Stimulated activated naive CD8-positive, alpha-beta T cell treated with anti-CD3 and anti-CD28 coated beads, Interleukin-15, Interleukin-2, amounts not matched to agents 100 ng/mL and 50 ng/mL, for 24 hours (primary cell): ENCODE measurements at regions not wholly inside any gene's neighbourhood (a gene's known extent, or its start where the extent isn't known, plus 50 kb on each side); places are given as distances from the start of the nearest gene placed in this dataset.
"Not testable (repeated sequence)": the region's sequence is repeated elsewhere in the genome, so short reads cannot be mapped to it uniquely, and the experiment has no call there.

Source experiments
- H3K27ac Mint-ChIP-seq: one replicate; pipeline ENCODE4 v1.8.0; 2021; ENCODE audit warnings: mild to moderate bottlenecking, mixed read lengths
- H3K27me3 Mint-ChIP-seq: one replicate; pipeline ENCODE4 v1.8.0; 2021; ENCODE audit warnings: mixed read lengths
- H3K36me3 Mint-ChIP-seq: one replicate; pipeline ENCODE4 v1.8.0; 2021; ENCODE audit warnings: low read depth, mixed read lengths
- H3K4me1 Mint-ChIP-seq: one replicate; pipeline ENCODE4 v1.8.0; 2021; ENCODE audit warnings: low read depth, mixed read lengths
- H3K4me3 Mint-ChIP-seq: one replicate; pipeline ENCODE4 v1.8.0; 2021; ENCODE audit warnings: mild to moderate bottlenecking, mixed read lengths
- H3K9me3 Mint-ChIP-seq: one replicate; pipeline ENCODE4 v1.8.0; 2021; ENCODE audit warnings: mixed read lengths

GRCh38 chr10:105559333-105560097, 918.4 kb downstream of the SORCS3 start:
- H3K4me1 Mint-ChIP-seq = no peaks in the 10 kb centered on the region
- no peak overlapping the region for H3K4me3 Mint-ChIP-seq
- no peak overlapping the region for H3K27ac Mint-ChIP-seq
- H3K9me3 Mint-ChIP-seq = peaks cover 7% of the 10 kb centered on the region
- no peaks in the 10 kb centered on the region for H3K36me3 Mint-ChIP-seq
- H3K27me3 Mint-ChIP-seq = no peaks in the 10 kb centered on the region

GRCh38 chr10:105550453-105550852, 909.4 kb downstream of the SORCS3 start:
- H3K4me1 Mint-ChIP-seq, H3K36me3 Mint-ChIP-seq, H3K9me3 Mint-ChIP-seq, H3K4me3 Mint-ChIP-seq, H3K27me3 Mint-ChIP-seq, H3K27ac Mint-ChIP-seq: not testable (repeated sequence)

GRCh38 chr10:105549731-105550130, 908.6 kb downstream of the SORCS3 start:
- Mint-ChIP-seq H3K27me3 (no peaks in the 10 kb centered on the region), H3K27ac (no peak overlapping the region), H3K36me3 (no peaks in the 10 kb centered on the region), H3K4me3 (no peak overlapping the region), H3K9me3 (peaks cover 7% of the 10 kb centered on the region), H3K4me1 (no peaks in the 10 kb centered on the region)

- Mint-ChIP-seq H3K9me3 (peaks cover 12% of the 10 kb centered on the region), H3K27ac (no peak overlapping the region), H3K4me3 (no peak overlapping the region), H3K36me3 (no peaks in the 10 kb centered on the region), H3K4me1 (no peaks in the 10 kb centered on the region), H3K27me3 (no peaks in the 10 kb centered on the region)
These were observed 904.0 kb downstream of the SORCS3 start for GRCh38 chr10:105545101-105545500.

- H3K27me3 Mint-ChIP-seq = no peaks in the 10 kb centered on the region
- H3K4me3 Mint-ChIP-seq = no peak overlapping the region
- no peaks in the 10 kb centered on the region for H3K36me3 Mint-ChIP-seq
- H3K27ac Mint-ChIP-seq = no peak overlapping the region
- H3K4me1 Mint-ChIP-seq = no peaks in the 10 kb centered on the region
- H3K9me3 Mint-ChIP-seq = peaks cover 9% of the 10 kb centered on the region
These were observed 899.3 kb downstream of the SORCS3 start for GRCh38 chr10:105540381-105540780.

GRCh38 chr10:105538874-105539273, 897.8 kb downstream of the SORCS3 start:
- Mint-ChIP-seq H3K36me3 (no peaks in the 10 kb centered on the region), H3K4me3 (no peak overlapping the region), H3K4me1 (no peaks in the 10 kb centered on the region), H3K9me3 (peaks cover 10% of the 10 kb centered on the region), H3K27ac (no peak overlapping the region), H3K27me3 (no peaks in the 10 kb centered on the region)

GRCh38 chr10:105535478-105535877, 894.4 kb downstream of the SORCS3 start:
- H3K27me3 Mint-ChIP-seq = no peaks in the 10 kb centered on the region
- H3K36me3 Mint-ChIP-seq = no peaks in the 10 kb centered on the region
- H3K27ac Mint-ChIP-seq = no peak overlapping the region
- no peak overlapping the region for H3K4me3 Mint-ChIP-seq
- H3K4me1 Mint-ChIP-seq = no peaks in the 10 kb centered on the region
- peaks cover 16% of the 10 kb centered on the region for H3K9me3 Mint-ChIP-seq

- H3K36me3 Mint-ChIP-seq = no peaks in the 10 kb centered on the region
- H3K4me3 Mint-ChIP-seq = no peak overlapping the region
- H3K4me1 Mint-ChIP-seq = no peaks in the 10 kb centered on the region
- H3K9me3 Mint-ChIP-seq = peaks cover 15% of the 10 kb centered on the region
- no peaks in the 10 kb centered on the region for H3K27me3 Mint-ChIP-seq
- H3K27ac Mint-ChIP-seq = no peak overlapping the region
These were observed 893.0 kb downstream of the SORCS3 start for GRCh38 chr10:105534086-105534485.

GRCh38 chr10:105516511-105516910, 875.4 kb downstream of the SORCS3 start:
- peaks cover 4% of the 10 kb centered on the region for H3K9me3 Mint-ChIP-seq
- H3K27me3 Mint-ChIP-seq = no peaks in the 10 kb centered on the region
- H3K27ac Mint-ChIP-seq = no peak overlapping the region
- H3K36me3 Mint-ChIP-seq = no peaks in the 10 kb centered on the region
- no peak overlapping the region for H3K4me3 Mint-ChIP-seq
- H3K4me1 Mint-ChIP-seq = no peaks in the 10 kb centered on the region

- no peak overlapping the region for H3K4me3 Mint-ChIP-seq
- no peaks in the 10 kb centered on the region for H3K4me1 Mint-ChIP-seq
- no peaks in the 10 kb centered on the region for H3K36me3 Mint-ChIP-seq
- H3K9me3 Mint-ChIP-seq = peaks cover 4% of the 10 kb centered on the region
- H3K27me3 Mint-ChIP-seq = no peaks in the 10 kb centered on the region
- H3K27ac Mint-ChIP-seq = no peak overlapping the region
These were observed 873.0 kb downstream of the SORCS3 start for GRCh38 chr10:105514106-105514505.

- Mint-ChIP-seq H3K27ac (no peak overlapping the region), H3K4me3 (no peak overlapping the region), H3K27me3 (no peaks in the 10 kb centered on the region), H3K36me3 (no peaks in the 10 kb centered on the region), H3K9me3 (peaks cover 7% of the 10 kb centered on the region), H3K4me1 (no peaks in the 10 kb centered on the region)
These were observed 868.4 kb downstream of the SORCS3 start for GRCh38 chr10:105509517-105509916.

GRCh38 chr10:105506262-105506661, 865.2 kb downstream of the SORCS3 start:
- Mint-ChIP-seq H3K9me3 (peaks cover 4% of the 10 kb centered on the region), H3K27ac (no peak overlapping the region), H3K27me3 (no peaks in the 10 kb centered on the region), H3K4me3 (no peak overlapping the region), H3K36me3 (no peaks in the 10 kb centered on the region), H3K4me1 (no peaks in the 10 kb centered on the region)

GRCh38 chr10:105503714-105504113, 862.6 kb downstream of the SORCS3 start:
- Mint-ChIP-seq H3K36me3 (no peaks in the 10 kb centered on the region), H3K27ac (no peak overlapping the region), H3K4me1 (no peaks in the 10 kb centered on the region), H3K4me3 (no peak overlapping the region), H3K27me3 (no peaks in the 10 kb centered on the region), H3K9me3 (peaks cover 4% of the 10 kb centered on the region)

GRCh38 chr10:105502058-105502457, 861.0 kb downstream of the SORCS3 start:
- Mint-ChIP-seq H3K4me3 (no peak overlapping the region), H3K4me1 (no peaks in the 10 kb centered on the region), H3K36me3 (no peaks in the 10 kb centered on the region), H3K27ac (no peak overlapping the region), H3K27me3 (no peaks in the 10 kb centered on the region), H3K9me3 (no peaks in the 10 kb centered on the region)

GRCh38 chr10:105494944-105495343, 853.9 kb downstream of the SORCS3 start:
- Mint-ChIP-seq H3K9me3 (peaks cover 8% of the 10 kb centered on the region), H3K27me3 (no peaks in the 10 kb centered on the region), H3K36me3 (no peaks in the 10 kb centered on the region), H3K4me3 (no peak overlapping the region), H3K4me1 (no peaks in the 10 kb centered on the region), H3K27ac (no peak overlapping the region)

- Mint-ChIP-seq H3K9me3 (peaks cover 8% of the 10 kb centered on the region), H3K36me3 (no peaks in the 10 kb centered on the region), H3K4me1 (no peaks in the 10 kb centered on the region), H3K27me3 (no peaks in the 10 kb centered on the region), H3K4me3 (no peak overlapping the region), H3K27ac (no peak overlapping the region)
These were observed 853.2 kb downstream of the SORCS3 start for GRCh38 chr10:105494303-105494702.
